Kidney (tissue), 13 donors: ENCODE measurements at regions not wholly inside any gene's neighbourhood (a gene's known extent, or its start where the extent isn't known, plus 50 kb on each side); places are given as distances from the start of the nearest gene placed in this dataset.

ENCODE experiments used
- DNase-seq, 5 donors: peaks; one replicate each; pipeline ENCODE4 v3.0.0-alpha.2; 2013 to 2020
- FAIRE-seq: peaks from 2 replicates; lab custom pipeline; 2012; peaks lifted over from hg19 to GRCh38; lab: Jason Lieb, UNC
- H3K27ac ChIP-seq, 2 donors: one replicate each; pipeline ENCODE4 v1.7.0; 2013; ENCODE audit warnings: low read depth in 2 of 2, low read length in 2 of 2, inconsistent platforms in 1 of 2
- H3K27me3 ChIP-seq: one replicate; pipeline ENCODE4 v1.7.1; 2013; ENCODE audit warnings: low read length, inconsistent platforms; ENCODE audit not compliant: control insufficient read depth, insufficient read depth
- H3K36me3 ChIP-seq, 3 donors: one replicate each; pipeline versions ENCODE4 v1.7.0 to v1.7.1; 2013; ENCODE audit warnings: low read length in 3 of 3, control low read depth in 1 of 3, inconsistent platforms in 1 of 3; ENCODE audit not compliant: insufficient read depth in 3 of 3, control insufficient read depth in 2 of 3
- H3K4me1 ChIP-seq, 3 donors: one replicate each; pipeline versions ENCODE4 v1.7.0 to v1.7.1; 2013; ENCODE audit warnings: low read length in 3 of 3, inconsistent platforms in 1 of 3, low read depth in 1 of 3; ENCODE audit not compliant: control insufficient read depth in 2 of 3, insufficient read depth in 2 of 3
- H3K4me3 ChIP-seq, 3 donors: one replicate each; pipeline versions ENCODE4 v1.7.0 to v1.8.1; 2013; ENCODE audit warnings: low read length in 3 of 3, control low read depth in 1 of 3, inconsistent platforms in 1 of 3
- H3K9ac ChIP-seq, 3 donors: one replicate each; pipeline versions ENCODE4 v1.7.0 to v1.7.1; 2013; ENCODE audit warnings: low read length in 3 of 3, control low read depth in 1 of 3, inconsistent platforms in 1 of 3
- H3K9me3 ChIP-seq, 3 donors: one replicate each; pipeline versions ENCODE4 v1.7.0 to v1.7.1; 2013; ENCODE audit warnings: low read length in 3 of 3, control low read depth in 1 of 3, inconsistent platforms in 1 of 3; ENCODE audit not compliant: control insufficient read depth in 2 of 3, insufficient read depth in 1 of 3
- intact Hi-C: fragments of 100-400 bp; cut with DNase I; formaldehyde crosslinking; loops from one replicate; pipeline ENCODE4 v1.11.1; 2022
- TF ChIP-seq, protein P1 (sequence below): IDR thresholded peaks from 3 replicates; pipeline ENCODE4 v1.5.1; 2012; ENCODE audit warnings: mild to moderate bottlenecking, moderate library complexity, borderline replicate concordance; ENCODE audit not compliant: insufficient read depth; ENCODE audit errors: extremely low read depth
- donor health status: control.
- donor health status: control.
- donor health status: control.
- donor health status: control.
- donor health status: control.
- donor health status: DM: yes; HTN: yes; CAD: no.
- donor health status: Normal renal cell carcinoma (clear cell type).

DNA sequence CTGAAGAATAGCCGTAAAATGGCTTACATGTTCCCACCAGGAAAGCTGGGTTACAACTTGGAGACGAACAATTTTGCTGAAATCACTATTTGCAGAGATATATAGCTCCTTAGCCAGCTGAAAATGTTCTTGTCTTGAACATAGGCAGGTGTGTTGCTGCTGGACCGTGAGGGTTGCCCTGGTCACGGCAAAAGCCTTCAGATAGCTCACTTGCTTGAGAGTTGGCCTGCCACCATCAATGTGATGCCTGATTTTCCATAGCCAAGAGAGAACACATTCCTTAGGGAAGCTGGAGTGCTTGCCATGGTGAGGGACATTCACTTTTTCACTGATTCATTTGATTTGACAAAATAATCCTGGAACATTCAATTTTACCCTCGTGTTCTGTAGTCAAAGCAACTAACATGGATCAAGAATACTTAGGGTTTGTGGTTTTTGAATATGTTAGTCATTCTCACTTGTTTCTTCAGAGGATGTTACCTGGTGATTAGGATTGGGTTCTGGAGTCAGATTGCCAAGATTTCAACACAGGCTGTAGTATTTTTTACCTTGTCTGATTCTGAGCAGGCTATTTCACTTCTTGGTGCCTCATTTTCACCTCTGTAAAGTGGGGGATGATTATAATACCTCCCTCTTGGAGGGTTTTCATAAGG, 536.9 kb downstream of the RAPGEF2 start:
- H3K9ac ChIP-seq = no peak overlapping the region
- DNase-seq (no peak), FAIRE-seq (no peak)
- H3K4me1 ChIP-seq = no peaks in the 10 kb centered on the region
- H3K27ac ChIP-seq = no peak overlapping the region
- H3K27me3 ChIP-seq = no peaks in the 10 kb centered on the region
- intact Hi-C loops = no loop called here
- TF ChIP-seq, protein P1, sequence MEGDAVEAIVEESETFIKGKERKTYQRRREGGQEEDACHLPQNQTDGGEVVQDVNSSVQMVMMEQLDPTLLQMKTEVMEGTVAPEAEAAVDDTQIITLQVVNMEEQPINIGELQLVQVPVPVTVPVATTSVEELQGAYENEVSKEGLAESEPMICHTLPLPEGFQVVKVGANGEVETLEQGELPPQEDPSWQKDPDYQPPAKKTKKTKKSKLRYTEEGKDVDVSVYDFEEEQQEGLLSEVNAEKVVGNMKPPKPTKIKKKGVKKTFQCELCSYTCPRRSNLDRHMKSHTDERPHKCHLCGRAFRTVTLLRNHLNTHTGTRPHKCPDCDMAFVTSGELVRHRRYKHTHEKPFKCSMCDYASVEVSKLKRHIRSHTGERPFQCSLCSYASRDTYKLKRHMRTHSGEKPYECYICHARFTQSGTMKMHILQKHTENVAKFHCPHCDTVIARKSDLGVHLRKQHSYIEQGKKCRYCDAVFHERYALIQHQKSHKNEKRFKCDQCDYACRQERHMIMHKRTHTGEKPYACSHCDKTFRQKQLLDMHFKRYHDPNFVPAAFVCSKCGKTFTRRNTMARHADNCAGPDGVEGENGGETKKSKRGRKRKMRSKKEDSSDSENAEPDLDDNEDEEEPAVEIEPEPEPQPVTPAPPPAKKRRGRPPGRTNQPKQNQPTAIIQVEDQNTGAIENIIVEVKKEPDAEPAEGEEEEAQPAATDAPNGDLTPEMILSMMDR = no peak
- H3K4me3 ChIP-seq = no peak overlapping the region
- H3K9me3 ChIP-seq = no peaks in the 10 kb centered on the region
- H3K36me3 ChIP-seq = no peaks in the 10 kb centered on the region

DNA sequence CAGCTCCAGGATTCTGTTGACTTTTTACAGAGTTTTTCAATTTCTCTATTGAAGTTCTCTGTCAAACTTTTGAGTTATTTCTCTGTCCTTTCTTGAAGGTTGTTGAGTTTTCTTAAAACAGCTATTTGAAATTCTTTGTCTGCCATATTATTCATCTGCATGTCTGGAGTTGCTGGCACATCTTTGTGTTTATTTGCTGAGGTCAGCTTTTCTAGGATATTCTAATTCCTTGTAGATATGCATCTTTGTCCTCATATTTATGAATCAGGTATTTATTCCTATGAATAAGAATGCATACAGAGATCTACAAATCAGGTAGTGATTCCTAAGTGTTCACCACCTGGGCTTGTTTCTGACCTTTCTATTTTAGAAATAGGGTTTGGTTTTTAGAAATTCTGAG, 546.4 kb downstream of the RAPGEF2 start:
- H3K9ac ChIP-seq = no peak overlapping the region
- H3K27ac ChIP-seq = no peak overlapping the region
- H3K4me3 ChIP-seq = no peak overlapping the region
- H3K27me3 ChIP-seq = no peaks in the 10 kb centered on the region
- H3K36me3 ChIP-seq = no peaks in the 10 kb centered on the region
- peaks cover 0 to 4% (median 0%) of the 10 kb centered on the region in 3 donors for H3K9me3 ChIP-seq
- FAIRE-seq = no peak
- TF ChIP-seq, protein P1 = no peak
- H3K4me1 ChIP-seq = no peaks in the 10 kb centered on the region
- DNase-seq = no peak
- intact Hi-C loops = no loop called here

DNA sequence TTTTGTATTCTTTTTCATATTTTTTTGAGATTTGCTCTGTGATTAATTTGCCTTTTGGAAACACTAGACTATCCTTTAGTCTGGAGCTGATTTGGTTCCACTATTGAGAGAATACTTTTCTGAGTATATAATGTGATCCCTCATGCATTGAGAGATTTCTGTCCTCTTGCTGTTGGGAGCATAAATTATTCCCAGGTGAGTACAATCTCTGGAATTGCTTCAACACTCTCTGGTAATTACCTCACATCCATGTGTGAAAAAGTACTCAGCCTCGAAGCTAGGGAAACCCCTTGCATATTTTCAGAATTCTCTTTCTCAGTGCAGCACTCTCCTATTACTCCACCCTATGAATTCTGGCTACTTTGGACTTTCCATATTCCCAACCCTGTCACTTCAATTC, 550.0 kb downstream of the RAPGEF2 start:
- Histone ChIP-seq H3K27ac (no peak overlapping the region), H3K4me1 (no peaks in the 10 kb centered on the region), H3K9ac (no peak overlapping the region), H3K4me3 (no peak overlapping the region), H3K36me3 (no peaks in the 10 kb centered on the region), H3K9me3 (peaks cover 0 to 4% (median 0%) of the 10 kb centered on the region in 3 donors), H3K27me3 (no peaks in the 10 kb centered on the region)
- DNase-seq (no peak), FAIRE-seq (no peak)
- TF ChIP-seq, protein P1 = no peak
- intact Hi-C loops = no loop called here

DNA sequence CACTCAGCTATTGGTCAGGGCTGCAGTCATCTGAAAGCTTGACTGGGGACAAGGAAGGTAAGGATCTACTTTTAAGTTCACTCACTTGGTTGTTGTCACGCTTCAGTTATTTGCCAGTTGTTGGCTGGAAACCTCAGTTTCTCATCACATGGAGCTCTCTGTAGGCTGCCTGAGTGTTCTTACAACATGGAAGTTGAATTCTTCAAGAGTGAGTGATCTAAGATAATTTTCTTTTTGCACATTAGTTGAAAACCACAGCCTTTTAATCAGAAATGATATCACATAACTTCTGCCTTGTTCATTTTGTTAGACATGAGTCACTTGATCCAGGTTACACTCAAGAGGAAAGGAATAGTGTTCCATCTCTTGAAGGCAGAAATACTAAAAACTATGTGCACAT, 552.7 kb downstream of the RAPGEF2 start:
- no peak for FAIRE-seq
- H3K9ac ChIP-seq = no peak overlapping the region
- H3K4me3 ChIP-seq = no peak overlapping the region
- no peaks in the 10 kb centered on the region for H3K4me1 ChIP-seq
- intact Hi-C loops = no loop called here
- H3K27me3 ChIP-seq = no peaks in the 10 kb centered on the region
- H3K27ac ChIP-seq = no peak overlapping the region
- H3K9me3 ChIP-seq = no peaks in the 10 kb centered on the region
- TF ChIP-seq, protein P1 = no peak
- DNase-seq = no peak
- no peaks in the 10 kb centered on the region for H3K36me3 ChIP-seq
